GM23338 (cell line): ENCODE measurements at regions not wholly inside any gene's neighbourhood (a gene's known extent, or its start where the extent isn't known, plus 50 kb on each side); places are given as distances from the start of the nearest gene placed in this dataset.

Experiments used
- ATAC-seq: fragments of 200-7000 bp; cut with Tn5 transposase; 3 replicates; pipeline ENCODE4 v1.9.1; 2020
- DNase-seq: peaks from one replicate; pipeline ENCODE4 v3.0.0-alpha.2; 2015; ENCODE audit warnings: low spot score
- H2AFZ ChIP-seq: fragments of 200-600 bp; sonication (generic); 2 replicates; pipeline ENCODE4 v1.8.0; 2016; ENCODE audit warnings: antibody characterized with exemption, mild to moderate bottlenecking, moderate library complexity
- H3F3A ChIP-seq: fragments of 200-600 bp; sonication (generic); replicated peaks from 2 replicates; pipeline ENCODE4 v1.8.0; 2017; ENCODE audit warnings: antibody characterized with exemption, mixed run types, low read depth
- H3K27ac ChIP-seq: fragments of 200-600 bp; sonication (generic); 2 replicates; pipeline ENCODE4 v1.6.1; 2016; ENCODE audit warnings: low read depth
- H3K27me3 ChIP-seq: fragments of 200-600 bp; sonication (generic); 2 replicates; pipeline ENCODE4 v1.8.0; 2016; ENCODE audit warnings: mild to moderate bottlenecking, mixed run types, moderate library complexity; ENCODE audit not compliant: insufficient read depth
- H3K36me3 ChIP-seq: fragments of 200-600 bp; sonication (generic); 2 replicates; pipeline ENCODE4 v1.8.0; 2016; ENCODE audit warnings: mild to moderate bottlenecking; ENCODE audit not compliant: insufficient read depth
- H3K4me1 ChIP-seq: fragments of 200-600 bp; sonication (generic); 2 replicates; pipeline ENCODE4 v1.8.0; 2016; ENCODE audit warnings: mild to moderate bottlenecking, moderate library complexity; ENCODE audit not compliant: insufficient read depth
- H3K4me2 ChIP-seq: fragments of 200-600 bp; sonication (generic); 2 replicates; pipeline ENCODE4 v1.7.1; 2017; ENCODE audit warnings: mixed run types
- H3K4me3 ChIP-seq: fragments of 200-600 bp; sonication (generic); 2 replicates; pipeline ENCODE4 v1.6.1; 2016; ENCODE audit warnings: mixed run types
- H3K79me2 ChIP-seq: fragments of 200-600 bp; sonication (generic); replicated peaks from 2 replicates; pipeline ENCODE4 v1.8.0; 2017; ENCODE audit warnings: mild to moderate bottlenecking; ENCODE audit not compliant: insufficient read depth
- H3K9me2 ChIP-seq: fragments of 200-600 bp; sonication (generic); 2 replicates; pipeline ENCODE4 v1.8.0; 2017; ENCODE audit not compliant: insufficient read depth
- H4K20me1 ChIP-seq: fragments of 200-600 bp; sonication (generic); replicated peaks from 2 replicates; pipeline ENCODE4 v1.8.0; 2017; ENCODE audit warnings: mild to moderate bottlenecking; ENCODE audit not compliant: insufficient read depth
- H3K27ac Mint-ChIP-seq: 2 replicates; pipeline ENCODE4 v1.8.0; 2020; ENCODE audit warnings: inconsistent platforms, mild to moderate bottlenecking, moderate library complexity, mixed read lengths
- H3K27me3 Mint-ChIP-seq: 3 replicates; pipeline ENCODE4 v1.8.0; 2022; ENCODE audit warnings: low read depth, mild to moderate bottlenecking, moderate library complexity, mixed read lengths, inconsistent platforms; ENCODE audit not compliant: insufficient read depth, poor library complexity
- H3K36me3 Mint-ChIP-seq: 3 replicates; pipeline ENCODE4 v1.8.0; 2021; ENCODE audit warnings: low read depth, mild to moderate bottlenecking, inconsistent platforms, moderate library complexity, mixed read lengths
- H3K4me1 Mint-ChIP-seq: 3 replicates; pipeline ENCODE4 v1.8.0; 2020; ENCODE audit warnings: mild to moderate bottlenecking, inconsistent platforms, mixed read lengths
- H3K4me3 Mint-ChIP-seq: 3 replicates; pipeline ENCODE4 v1.8.0; 2021; ENCODE audit warnings: moderate library complexity, mild to moderate bottlenecking, inconsistent platforms, mixed read lengths
- H3K9me3 Mint-ChIP-seq: 3 replicates; pipeline ENCODE4 v1.8.0; 2020; ENCODE audit warnings: moderate library complexity, mild to moderate bottlenecking, inconsistent platforms, mixed read lengths
- CREB1 ChIP-seq: fragments of 250-450 bp; sonication (Bioruptor Pico); IDR thresholded peaks from 2 replicates; pipeline ENCODE4 v1.5.0; 2020; ENCODE audit warnings: low read depth, mild to moderate bottlenecking, moderate library complexity
- EZH2 ChIP-seq: fragments of 200-600 bp; sonication (generic); IDR thresholded peaks from one replicate; pipeline ENCODE4 v1.8.0; 2017; ENCODE audit warnings: antibody characterized with exemption, mild to moderate bottlenecking, low read depth; ENCODE audit not compliant: unreplicated experiment
- EZH2phosphoT487 ChIP-seq: fragments of 200-600 bp; sonication (generic); IDR thresholded peaks from one replicate; pipeline ENCODE4 v1.8.1; 2018; ENCODE audit warnings: antibody characterized with exemption; ENCODE audit not compliant: unreplicated experiment
- JUNB ChIP-seq: IDR thresholded peaks from one replicate; pipeline ENCODE4 v1.6.1; 2016; ENCODE audit warnings: antibody characterized with exemption; ENCODE audit not compliant: unreplicated experiment
- NANOG ChIP-seq: IDR thresholded peaks from 2 replicates; pipeline ENCODE4 v1.6.1; 2016; ENCODE audit warnings: antibody characterized with exemption, borderline replicate concordance
- POLR2AphosphoS5 ChIP-seq: IDR thresholded peaks from 2 replicates; pipeline ENCODE4 v1.6.1; 2016; ENCODE audit warnings: antibody characterized with exemption, low read depth
- STAT1 ChIP-seq: IDR thresholded peaks from one replicate; pipeline ENCODE4 v1.6.1; 2016; ENCODE audit warnings: antibody characterized with exemption; ENCODE audit not compliant: unreplicated experiment
- ZNF114 ChIP-seq: fragments of 250-450 bp; sonication (Bioruptor Pico); IDR thresholded peaks from 2 replicates; pipeline ENCODE4 v1.5.0; 2020; ENCODE audit warnings: mild to moderate bottlenecking, moderate library complexity
- ZNF331 ChIP-seq: fragments of 250-450 bp; sonication (Bioruptor Pico); IDR thresholded peaks from 2 replicates; pipeline ENCODE4 v1.5.0; 2020; ENCODE audit warnings: low read depth, mild to moderate bottlenecking, moderate library complexity
- TF ChIP-seq, protein P1 (sequence below), 2 experiments: fragments of 200-600 bp in 1 of 2; sonication (generic) in 1 of 2; conservative IDR thresholded peaks; 2 replicates each; pipeline versions ENCODE4 v1.5.1 to v1.6.1; 2016 to 2017; ENCODE audit warnings: antibody characterized with exemption in 2 of 2, low read depth in 2 of 2, mild to moderate bottlenecking in 2 of 2, moderate library complexity in 1 of 2
- TF ChIP-seq, protein P2 (sequence below): IDR thresholded peaks from one replicate; pipeline ENCODE4 v1.6.1; 2018; ENCODE audit warnings: antibody characterized with exemption; ENCODE audit not compliant: unreplicated experiment
- TF ChIP-seq, protein P3 (sequence below): IDR thresholded peaks from 2 replicates; pipeline ENCODE4 v1.6.1; 2016; ENCODE audit warnings: antibody characterized with exemption
- TF ChIP-seq, protein P4 (sequence below): fragments of 250-450 bp; sonication (Bioruptor Pico); IDR thresholded peaks from 2 replicates; pipeline ENCODE4 v1.5.0; 2020; ENCODE audit warnings: mild to moderate bottlenecking, moderate library complexity

DNA sequence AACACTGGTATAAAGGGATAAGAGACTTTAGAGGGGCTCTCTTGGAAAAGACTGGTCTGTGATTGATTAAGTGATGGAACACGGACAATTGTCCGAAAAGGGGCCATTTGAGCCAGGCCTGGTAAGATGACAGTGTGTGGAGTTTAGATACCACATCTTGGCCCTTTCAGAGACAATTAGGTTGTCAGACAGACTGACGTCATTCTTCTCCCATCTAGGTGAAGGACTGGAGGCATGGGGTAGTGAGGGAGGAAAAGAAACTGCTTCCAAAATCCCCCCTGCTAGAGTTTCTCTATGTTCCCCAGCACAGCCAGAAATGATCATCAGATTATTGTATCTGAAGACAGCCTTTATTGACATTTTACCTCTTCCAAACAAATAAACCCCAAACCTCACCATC is 84.8 kb upstream of the MYO3A start:
- no peak overlapping the region for H3K4me2 ChIP-seq
- no peaks in the 10 kb centered on the region for H3K27me3 ChIP-seq
- no peak for TF ChIP-seq NANOG
- TF ChIP-seq EZH2phosphoT487, result no peak
- no peak for TF ChIP-seq STAT1
- TF ChIP-seq ZNF331, result no peak
- TF ChIP-seq, protein P1, sequence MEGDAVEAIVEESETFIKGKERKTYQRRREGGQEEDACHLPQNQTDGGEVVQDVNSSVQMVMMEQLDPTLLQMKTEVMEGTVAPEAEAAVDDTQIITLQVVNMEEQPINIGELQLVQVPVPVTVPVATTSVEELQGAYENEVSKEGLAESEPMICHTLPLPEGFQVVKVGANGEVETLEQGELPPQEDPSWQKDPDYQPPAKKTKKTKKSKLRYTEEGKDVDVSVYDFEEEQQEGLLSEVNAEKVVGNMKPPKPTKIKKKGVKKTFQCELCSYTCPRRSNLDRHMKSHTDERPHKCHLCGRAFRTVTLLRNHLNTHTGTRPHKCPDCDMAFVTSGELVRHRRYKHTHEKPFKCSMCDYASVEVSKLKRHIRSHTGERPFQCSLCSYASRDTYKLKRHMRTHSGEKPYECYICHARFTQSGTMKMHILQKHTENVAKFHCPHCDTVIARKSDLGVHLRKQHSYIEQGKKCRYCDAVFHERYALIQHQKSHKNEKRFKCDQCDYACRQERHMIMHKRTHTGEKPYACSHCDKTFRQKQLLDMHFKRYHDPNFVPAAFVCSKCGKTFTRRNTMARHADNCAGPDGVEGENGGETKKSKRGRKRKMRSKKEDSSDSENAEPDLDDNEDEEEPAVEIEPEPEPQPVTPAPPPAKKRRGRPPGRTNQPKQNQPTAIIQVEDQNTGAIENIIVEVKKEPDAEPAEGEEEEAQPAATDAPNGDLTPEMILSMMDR (conservative IDR thresholded peaks at IDR 0.05; ENCODE audit: low read depth in 2 of 2), result no peak
- TF ChIP-seq CREB1 (CRISPR knock-in tag), result no peak
- TF ChIP-seq POLR2AphosphoS5, result no peak
- no peak for TF ChIP-seq ZNF114 (CRISPR knock-in tag)
- TF ChIP-seq EZH2, result no peak
- TF ChIP-seq, protein P2, sequence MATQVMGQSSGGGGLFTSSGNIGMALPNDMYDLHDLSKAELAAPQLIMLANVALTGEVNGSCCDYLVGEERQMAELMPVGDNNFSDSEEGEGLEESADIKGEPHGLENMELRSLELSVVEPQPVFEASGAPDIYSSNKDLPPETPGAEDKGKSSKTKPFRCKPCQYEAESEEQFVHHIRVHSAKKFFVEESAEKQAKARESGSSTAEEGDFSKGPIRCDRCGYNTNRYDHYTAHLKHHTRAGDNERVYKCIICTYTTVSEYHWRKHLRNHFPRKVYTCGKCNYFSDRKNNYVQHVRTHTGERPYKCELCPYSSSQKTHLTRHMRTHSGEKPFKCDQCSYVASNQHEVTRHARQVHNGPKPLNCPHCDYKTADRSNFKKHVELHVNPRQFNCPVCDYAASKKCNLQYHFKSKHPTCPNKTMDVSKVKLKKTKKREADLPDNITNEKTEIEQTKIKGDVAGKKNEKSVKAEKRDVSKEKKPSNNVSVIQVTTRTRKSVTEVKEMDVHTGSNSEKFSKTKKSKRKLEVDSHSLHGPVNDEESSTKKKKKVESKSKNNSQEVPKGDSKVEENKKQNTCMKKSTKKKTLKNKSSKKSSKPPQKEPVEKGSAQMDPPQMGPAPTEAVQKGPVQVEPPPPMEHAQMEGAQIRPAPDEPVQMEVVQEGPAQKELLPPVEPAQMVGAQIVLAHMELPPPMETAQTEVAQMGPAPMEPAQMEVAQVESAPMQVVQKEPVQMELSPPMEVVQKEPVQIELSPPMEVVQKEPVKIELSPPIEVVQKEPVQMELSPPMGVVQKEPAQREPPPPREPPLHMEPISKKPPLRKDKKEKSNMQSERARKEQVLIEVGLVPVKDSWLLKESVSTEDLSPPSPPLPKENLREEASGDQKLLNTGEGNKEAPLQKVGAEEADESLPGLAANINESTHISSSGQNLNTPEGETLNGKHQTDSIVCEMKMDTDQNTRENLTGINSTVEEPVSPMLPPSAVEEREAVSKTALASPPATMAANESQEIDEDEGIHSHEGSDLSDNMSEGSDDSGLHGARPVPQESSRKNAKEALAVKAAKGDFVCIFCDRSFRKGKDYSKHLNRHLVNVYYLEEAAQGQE, result no peak
- TF ChIP-seq, protein P3, sequence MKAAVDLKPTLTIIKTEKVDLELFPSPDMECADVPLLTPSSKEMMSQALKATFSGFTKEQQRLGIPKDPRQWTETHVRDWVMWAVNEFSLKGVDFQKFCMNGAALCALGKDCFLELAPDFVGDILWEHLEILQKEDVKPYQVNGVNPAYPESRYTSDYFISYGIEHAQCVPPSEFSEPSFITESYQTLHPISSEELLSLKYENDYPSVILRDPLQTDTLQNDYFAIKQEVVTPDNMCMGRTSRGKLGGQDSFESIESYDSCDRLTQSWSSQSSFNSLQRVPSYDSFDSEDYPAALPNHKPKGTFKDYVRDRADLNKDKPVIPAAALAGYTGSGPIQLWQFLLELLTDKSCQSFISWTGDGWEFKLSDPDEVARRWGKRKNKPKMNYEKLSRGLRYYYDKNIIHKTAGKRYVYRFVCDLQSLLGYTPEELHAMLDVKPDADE, result no peak
- no peak for TF ChIP-seq JUNB
- TF ChIP-seq, protein P4, sequence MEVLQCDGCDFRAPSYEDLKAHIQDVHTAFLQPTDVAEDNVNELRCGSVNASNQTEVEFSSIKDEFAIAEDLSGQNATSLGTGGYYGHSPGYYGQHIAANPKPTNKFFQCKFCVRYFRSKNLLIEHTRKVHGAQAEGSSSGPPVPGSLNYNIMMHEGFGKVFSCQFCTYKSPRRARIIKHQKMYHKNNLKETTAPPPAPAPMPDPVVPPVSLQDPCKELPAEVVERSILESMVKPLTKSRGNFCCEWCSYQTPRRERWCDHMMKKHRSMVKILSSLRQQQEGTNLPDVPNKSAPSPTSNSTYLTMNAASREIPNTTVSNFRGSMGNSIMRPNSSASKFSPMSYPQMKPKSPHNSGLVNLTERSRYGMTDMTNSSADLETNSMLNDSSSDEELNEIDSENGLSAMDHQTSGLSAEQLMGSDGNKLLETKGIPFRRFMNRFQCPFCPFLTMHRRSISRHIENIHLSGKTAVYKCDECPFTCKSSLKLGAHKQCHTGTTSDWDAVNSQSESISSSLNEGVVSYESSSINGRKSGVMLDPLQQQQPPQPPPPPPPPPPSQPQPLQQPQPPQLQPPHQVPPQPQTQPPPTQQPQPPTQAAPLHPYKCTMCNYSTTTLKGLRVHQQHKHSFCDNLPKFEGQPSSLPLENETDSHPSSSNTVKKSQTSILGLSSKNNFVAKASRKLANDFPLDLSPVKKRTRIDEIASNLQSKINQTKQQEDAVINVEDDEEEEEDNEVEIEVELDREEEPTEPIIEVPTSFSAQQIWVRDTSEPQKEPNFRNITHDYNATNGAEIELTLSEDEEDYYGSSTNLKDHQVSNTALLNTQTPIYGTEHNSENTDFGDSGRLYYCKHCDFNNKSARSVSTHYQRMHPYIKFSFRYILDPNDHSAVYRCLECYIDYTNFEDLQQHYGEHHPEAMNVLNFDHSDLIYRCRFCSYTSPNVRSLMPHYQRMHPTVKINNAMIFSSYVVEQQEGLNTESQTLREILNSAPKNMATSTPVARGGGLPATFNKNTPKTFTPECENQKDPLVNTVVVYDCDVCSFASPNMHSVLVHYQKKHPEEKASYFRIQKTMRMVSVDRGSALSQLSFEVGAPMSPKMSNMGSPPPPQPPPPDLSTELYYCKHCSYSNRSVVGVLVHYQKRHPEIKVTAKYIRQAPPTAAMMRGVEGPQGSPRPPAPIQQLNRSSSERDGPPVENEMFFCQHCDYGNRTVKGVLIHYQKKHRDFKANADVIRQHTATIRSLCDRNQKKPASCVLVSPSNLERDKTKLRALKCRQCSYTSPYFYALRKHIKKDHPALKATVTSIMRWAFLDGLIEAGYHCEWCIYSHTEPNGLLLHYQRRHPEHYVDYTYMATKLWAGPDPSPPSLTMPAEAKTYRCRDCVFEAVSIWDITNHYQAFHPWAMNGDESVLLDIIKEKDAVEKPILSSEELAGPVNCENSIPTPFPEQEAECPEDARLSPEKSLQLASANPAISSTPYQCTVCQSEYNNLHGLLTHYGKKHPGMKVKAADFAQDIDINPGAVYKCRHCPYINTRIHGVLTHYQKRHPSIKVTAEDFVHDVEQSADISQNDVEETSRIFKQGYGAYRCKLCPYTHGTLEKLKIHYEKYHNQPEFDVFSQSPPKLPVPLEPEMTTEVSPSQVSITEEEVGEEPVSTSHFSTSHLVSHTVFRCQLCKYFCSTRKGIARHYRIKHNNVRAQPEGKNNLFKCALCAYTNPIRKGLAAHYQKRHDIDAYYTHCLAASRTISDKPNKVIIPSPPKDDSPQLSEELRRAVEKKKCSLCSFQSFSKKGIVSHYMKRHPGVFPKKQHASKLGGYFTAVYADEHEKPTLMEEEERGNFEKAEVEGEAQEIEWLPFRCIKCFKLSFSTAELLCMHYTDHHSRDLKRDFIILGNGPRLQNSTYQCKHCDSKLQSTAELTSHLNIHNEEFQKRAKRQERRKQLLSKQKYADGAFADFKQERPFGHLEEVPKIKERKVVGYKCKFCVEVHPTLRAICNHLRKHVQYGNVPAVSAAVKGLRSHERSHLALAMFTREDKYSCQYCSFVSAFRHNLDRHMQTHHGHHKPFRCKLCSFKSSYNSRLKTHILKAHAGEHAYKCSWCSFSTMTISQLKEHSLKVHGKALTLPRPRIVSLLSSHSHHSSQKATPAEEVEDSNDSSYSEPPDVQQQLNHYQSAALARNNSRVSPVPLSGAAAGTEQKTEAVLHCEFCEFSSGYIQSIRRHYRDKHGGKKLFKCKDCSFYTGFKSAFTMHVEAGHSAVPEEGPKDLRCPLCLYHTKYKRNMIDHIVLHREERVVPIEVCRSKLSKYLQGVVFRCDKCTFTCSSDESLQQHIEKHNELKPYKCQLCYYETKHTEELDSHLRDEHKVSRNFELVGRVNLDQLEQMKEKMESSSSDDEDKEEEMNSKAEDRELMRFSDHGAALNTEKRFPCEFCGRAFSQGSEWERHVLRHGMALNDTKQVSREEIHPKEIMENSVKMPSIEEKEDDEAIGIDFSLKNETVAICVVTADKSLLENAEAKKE, result no peak
- H3F3A ChIP-seq, result no peaks in the 10 kb centered on the region
- Mint-ChIP-seq H3K4me1 (peaks cover 26% of the 10 kb centered on the region; the same call in 2 of the 3 replicates), H3K27me3 (peaks cover 2% of the 10 kb centered on the region), H3K36me3 (no peaks in the 10 kb centered on the region), H3K4me3 (no peak overlapping the region), H3K9me3 (no peaks in the 10 kb centered on the region; the same call in 2 of the 3 replicates), H3K27ac (no peak overlapping the region)
- no peak overlapping the region for H3K4me3 ChIP-seq
- DNase-seq (no peak), ATAC-seq (no peak)
- no peaks in the 10 kb centered on the region for H3K9me2 ChIP-seq
- H3K27ac ChIP-seq, result no peak overlapping the region
- H3K4me1 ChIP-seq, result peaks cover 16% of the 10 kb centered on the region
- no peak overlapping the region for H2AFZ ChIP-seq
- no peaks in the 10 kb centered on the region for H3K36me3 ChIP-seq
- no peaks in the 10 kb centered on the region for H4K20me1 ChIP-seq
- H3K79me2 ChIP-seq, result no peaks in the 10 kb centered on the region
